ENCODE measurements at regions not wholly inside any gene's neighbourhood (a gene's known extent, or its start where the extent isn't known, plus 50 kb on each side); places are given as distances from the start of the nearest gene placed in this dataset.

DNA sequence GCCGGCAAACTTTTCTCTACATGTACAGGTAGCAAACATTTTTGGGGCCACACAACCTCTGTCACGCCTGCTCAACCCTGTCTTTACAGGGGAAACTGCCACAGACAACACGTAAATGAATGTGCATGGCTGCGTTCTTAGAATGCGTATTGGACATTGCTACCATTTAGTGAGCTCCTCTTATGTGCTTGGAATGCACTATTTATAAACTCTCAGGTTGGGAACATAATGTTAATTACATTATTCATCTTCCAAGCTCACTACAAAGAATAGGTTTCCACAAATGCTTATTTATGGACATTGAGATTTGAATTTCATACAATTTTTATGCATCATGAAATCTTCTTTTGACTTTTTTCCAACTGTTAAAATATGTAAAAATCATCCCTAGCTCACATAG lies 92.0 kb upstream of the RPS6KA2 start:
- H3K4me3 ChIP-seq (ENCODE audit: low read depth, low read length) = no peak overlapping the region
- DNase-seq (ENCODE audit: low read depth) = no peak
- TF ChIP-seq CTCF (conservative IDR thresholded peaks at IDR 0.05; ENCODE audit: low read depth, low read length) = no peak

- no peak for DNase-seq (ENCODE audit: low read depth)
- TF ChIP-seq CTCF (conservative IDR thresholded peaks at IDR 0.05; ENCODE audit: low read depth, low read length) = no peak
- no peak overlapping the region for H3K4me3 ChIP-seq (ENCODE audit: low read depth, low read length)
Measured at GRCh38 chr6:166718516-166718915, 91.5 kb upstream of the RPS6KA2 start.

DNA sequence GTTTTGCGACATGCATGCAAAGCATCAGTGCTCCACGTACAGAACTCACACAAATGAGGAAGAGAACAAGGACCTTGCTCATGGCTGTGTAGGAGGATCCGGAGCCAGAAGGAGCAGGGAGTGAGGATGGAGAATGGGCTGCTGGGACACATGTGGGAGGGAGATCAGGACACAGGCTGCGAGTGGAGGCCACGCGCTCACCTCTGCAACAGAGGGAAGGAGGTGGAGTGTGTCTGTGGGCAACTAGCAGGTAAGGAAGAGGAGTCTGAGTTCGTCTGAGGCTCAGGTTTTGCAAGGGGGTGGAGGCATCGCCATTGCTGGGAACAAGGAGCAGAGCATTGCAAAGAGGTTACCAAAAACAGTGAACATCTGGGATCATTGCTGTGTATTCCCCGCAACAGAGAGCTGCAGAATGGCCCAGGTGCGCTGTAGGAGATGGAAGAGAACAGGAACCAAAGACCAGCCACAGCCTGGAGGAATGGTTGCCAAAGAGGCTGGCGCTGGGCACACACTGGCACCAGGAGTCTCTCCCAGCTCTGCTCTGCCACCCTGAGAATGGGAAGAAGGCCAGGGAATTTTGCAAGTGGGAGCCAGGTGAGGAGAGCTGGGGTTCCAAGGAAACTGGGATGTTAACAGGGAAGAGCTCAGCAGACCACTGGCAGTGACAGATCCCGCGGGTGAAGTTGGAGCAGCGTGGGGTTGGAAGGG lies 90.0 kb upstream of the RPS6KA2 start:
- no peak for TF ChIP-seq CTCF (conservative IDR thresholded peaks at IDR 0.05; ENCODE audit: low read depth, low read length)

GRCh38 chr6:166715992-166716391 lies 88.9 kb upstream of the RPS6KA2 start:
- H3K4me3 ChIP-seq (ENCODE audit: low read depth, low read length) = no peak overlapping the region
- TF ChIP-seq CTCF (conservative IDR thresholded peaks at IDR 0.05; ENCODE audit: low read depth, low read length) = no peak
- DNase-seq (ENCODE audit: low read depth) = no peak

More for the DNA sequence above, 90.0 kb upstream of the RPS6KA2 start:
- DNase-seq (ENCODE audit: low read depth) = no peak
- H3K4me3 ChIP-seq (ENCODE audit: low read depth, low read length) = no peak overlapping the region

GRCh38 chr6:166715065-166715464 lies 88.0 kb upstream of the RPS6KA2 start:
- no peak overlapping the region for H3K4me3 ChIP-seq (ENCODE audit: low read depth, low read length)
- DNase-seq (ENCODE audit: low read depth) = no peak
- TF ChIP-seq CTCF (conservative IDR thresholded peaks at IDR 0.05; ENCODE audit: low read depth, low read length) = no peak

DNA sequence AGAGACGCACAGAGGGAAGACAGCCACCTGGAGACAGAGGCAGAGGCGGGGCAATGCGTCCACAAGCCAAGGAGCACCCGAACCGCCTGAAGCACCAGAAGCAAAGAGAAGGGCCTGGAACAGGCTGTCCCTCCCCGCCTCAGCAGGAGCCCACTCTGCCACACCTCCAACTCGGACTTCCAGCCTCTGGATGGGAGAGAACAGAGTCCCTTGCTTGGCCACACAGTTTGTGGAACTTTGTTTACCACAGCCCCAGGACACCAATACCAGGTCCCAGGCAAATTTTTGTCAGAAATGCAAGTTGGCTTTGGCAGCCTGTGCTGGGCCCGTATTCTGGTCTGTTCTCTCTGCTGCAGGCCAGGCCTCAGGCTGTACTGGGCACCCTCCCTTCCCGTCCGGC lies 87.5 kb upstream of the RPS6KA2 start:
- no peak for DNase-seq (ENCODE audit: low read depth)
- no peak for TF ChIP-seq CTCF (conservative IDR thresholded peaks at IDR 0.05; ENCODE audit: low read depth, low read length)

DNA sequence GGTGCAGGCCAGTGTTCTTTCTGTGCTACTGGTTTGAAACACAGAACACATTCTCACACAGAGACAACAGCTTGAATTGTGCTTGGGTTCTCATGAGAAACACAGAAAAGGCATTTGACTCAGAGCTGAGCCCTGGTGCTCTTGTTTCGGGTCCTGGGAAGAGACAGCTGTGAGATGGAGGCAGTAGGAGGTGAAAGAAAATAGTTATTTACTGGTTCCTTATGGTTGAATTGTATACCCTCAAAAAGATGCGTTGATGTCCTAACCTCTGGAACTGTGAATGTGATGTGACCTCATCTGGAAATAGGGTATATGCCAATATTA lies 87.1 kb upstream of the RPS6KA2 start:
- H3K4me3 ChIP-seq (ENCODE audit: low read depth, low read length) = no peak overlapping the region
- no peak for TF ChIP-seq CTCF (conservative IDR thresholded peaks at IDR 0.05; ENCODE audit: low read depth, low read length)
- DNase-seq (ENCODE audit: low read depth) = no peak

More for the DNA sequence above, 87.5 kb upstream of the RPS6KA2 start:
- no peak overlapping the region for H3K4me3 ChIP-seq (ENCODE audit: low read depth, low read length)
